SK-N-SH (cell line): ENCODE measurements at regions not wholly inside any gene's neighbourhood (a gene's known extent, or its start where the extent isn't known, plus 50 kb on each side); places are given as distances from the start of the nearest gene placed in this dataset.

ENCODE experiments used
- CTCF ChIA-PET: fragments of 300-600, 350-600 bp; formaldehyde crosslinking; extraction: SDS; loops from one replicate; lab custom pipeline; 2021; lab: Yijun Ruan, JAX
- POLR2A ChIA-PET: fragments of 350-600 bp; sonication (Branson Sonifier 250); formaldehyde crosslinking; extraction: SDS; loops from one replicate; lab custom pipeline; 2020; ENCODE audit warnings: antibody characterized with exemption, inconsistent platforms; lab: Yijun Ruan, JAX
- DNase-seq: peaks from one replicate; pipeline ENCODE4 v3.0.0; 2012
- H2AFZ ChIP-seq: fragments of 200-600 bp; sonication (generic); 2 replicates; pipeline ENCODE4 v1.8.1; 2016; ENCODE audit warnings: antibody characterized with exemption, mild to moderate bottlenecking, low read depth
- H3F3A ChIP-seq: fragments of 200-600 bp; sonication (generic); replicated peaks from 2 replicates; pipeline ENCODE3; 2016; ENCODE audit warnings: antibody characterized with exemption, mild to moderate bottlenecking; ENCODE audit not compliant: insufficient read depth
- H3K27ac ChIP-seq, 2 experiments: fragments of 200-500 bp in 1 of 2; fragments of 200-600 bp in 1 of 2; sonication (Bioruptor generic) in 1 of 2; sonication (generic), shearing (Covaris generic) in 1 of 2; 2 replicates each; pipeline versions ENCODE4 v1.5.1 to v1.6.1; 2014 to 2016; ENCODE audit warnings: low read depth in 2 of 2, inconsistent platforms in 1 of 2, low read length in 1 of 2, mild to moderate bottlenecking in 1 of 2, mixed read lengths in 1 of 2
- H3K27me3 ChIP-seq: fragments of 200-600 bp; sonication (generic), shearing (Covaris generic); 2 replicates; pipeline ENCODE4 v1.6.1; 2016; ENCODE audit warnings: mixed run types; ENCODE audit not compliant: insufficient read depth
- H3K36me3 ChIP-seq, 2 experiments: fragments of 200-500 bp in 1 of 2; fragments of 200-600 bp in 1 of 2; sonication (Bioruptor generic) in 1 of 2; sonication (generic) in 1 of 2; replicated peaks in 1 of 2; 2 replicates each; pipeline versions ENCODE3 to v1.5.1; 2014 to 2016; ENCODE audit warnings: low read length in 1 of 2, mild to moderate bottlenecking in 1 of 2; ENCODE audit not compliant: insufficient read depth in 2 of 2, control insufficient read depth in 1 of 2
- H3K4me1 ChIP-seq, 2 experiments: fragments of 200-500 bp in 1 of 2; fragments of 200-600 bp in 1 of 2; sonication (Bioruptor generic) in 1 of 2; sonication (generic), shearing (Covaris generic) in 1 of 2; 2 replicates each; pipeline versions ENCODE4 v1.5.1 to v1.6.1; 2014 to 2016; ENCODE audit warnings: low read depth in 1 of 2, low read length in 1 of 2, mixed run types in 1 of 2; ENCODE audit not compliant: insufficient read depth in 2 of 2, control insufficient read depth in 1 of 2
- H3K4me2 ChIP-seq: fragments of 200-600 bp; sonication (generic), shearing (Covaris generic); 2 replicates; pipeline ENCODE4 v1.6.1; 2017; ENCODE audit warnings: mixed run types
- H3K4me3 ChIP-seq, 2 experiments: fragments of 200-500 bp in 1 of 2; fragments of 200-600 bp in 1 of 2; sonication (Bioruptor generic) in 1 of 2; sonication (generic), shearing (Covaris generic) in 1 of 2; 2 replicates each; pipeline versions ENCODE4 v1.5.1 to v1.8.1; 2014 to 2016; ENCODE audit warnings: low read depth in 2 of 2, inconsistent platforms in 1 of 2, low read length in 1 of 2, mild to moderate bottlenecking in 1 of 2, mixed read lengths in 1 of 2, moderate library complexity in 1 of 2
- H3K79me2 ChIP-seq: fragments of 200-600 bp; sonication (generic); 2 replicates; pipeline ENCODE4 v1.8.1; 2017; ENCODE audit warnings: mild to moderate bottlenecking; ENCODE audit not compliant: insufficient read depth
- H3K9ac ChIP-seq: fragments of 200-600 bp; sonication (generic); 2 replicates; pipeline ENCODE4 v1.6.1; 2017; ENCODE audit warnings: mixed run types
- H3K9me2 ChIP-seq: fragments of 200-600 bp; sonication (generic); 2 replicates; pipeline ENCODE4 v1.6.1; 2017; ENCODE audit warnings: mixed run types
- H3K9me3 ChIP-seq: fragments of 200-600 bp; sonication (generic); 2 replicates; pipeline ENCODE4 v1.6.1; 2017; ENCODE audit warnings: mixed run types, mild to moderate bottlenecking, moderate library complexity
- H4K20me1 ChIP-seq: fragments of 200-600 bp; sonication (generic); 2 replicates; pipeline ENCODE4 v1.6.1; 2017; ENCODE audit warnings: mild to moderate bottlenecking, mixed run types; ENCODE audit not compliant: insufficient read depth
- CHD2 ChIP-seq: fragments of 150-350 bp; IDR thresholded peaks from 2 replicates; pipeline ENCODE4 v1.6.1; 2018; ENCODE audit warnings: low read length; ENCODE audit not compliant: partially characterized antibody
- CTCF ChIP-seq: fragments of 200-600 bp; sonication (generic); IDR thresholded peaks from 2 replicates; pipeline ENCODE4 v1.6.1; 2017; ENCODE audit warnings: antibody characterized with exemption, mild to moderate bottlenecking, moderate library complexity
- ELF1 ChIP-seq: IDR thresholded peaks from 2 replicates; pipeline ENCODE4 v1.4.0; 2012
- EP300 ChIP-seq, 2 experiments: IDR thresholded peaks; 2 replicates each; pipeline versions ENCODE4 v1.4.0 to v1.6.1; 2012; ENCODE audit warnings: borderline replicate concordance in 1 of 2, low read depth in 1 of 2, low read length in 1 of 2
- EZH2phosphoT487 ChIP-seq: fragments of 200-600 bp; sonication (generic); IDR thresholded peaks from 2 replicates; pipeline ENCODE4 v1.6.1; 2017; ENCODE audit warnings: low read depth, mixed run types, mild to moderate bottlenecking, antibody characterized with exemption, moderate library complexity, borderline replicate concordance
- FOXJ3 ChIP-seq: sonication (generic); formaldehyde crosslinking; IDR thresholded peaks from 2 replicates; pipeline ENCODE4 v1.5.1; 2020; ENCODE audit warnings: mild to moderate bottlenecking, missing genetic modification reagents
- GABPA ChIP-seq: IDR thresholded peaks from 2 replicates; pipeline ENCODE4 v1.4.0; 2012; ENCODE audit warnings: low read depth, mild to moderate bottlenecking
- GATA2 ChIP-seq: sonication (generic); formaldehyde crosslinking; IDR thresholded peaks from 2 replicates; pipeline ENCODE4 v1.5.0; 2020; ENCODE audit warnings: mild to moderate bottlenecking, missing genetic modification reagents
- MEF2A ChIP-seq: IDR thresholded peaks from 2 replicates; pipeline ENCODE4 v1.4.0; 2012; ENCODE audit warnings: low read depth, borderline replicate concordance
- MXI1 ChIP-seq: IDR thresholded peaks from 2 replicates; pipeline ENCODE4 v1.6.1; 2012; ENCODE audit warnings: mild to moderate bottlenecking, low read depth, low read length, improper control_type of control experiment
- NFIC ChIP-seq: IDR thresholded peaks from 2 replicates; pipeline ENCODE4 v1.4.0; 2012; ENCODE audit warnings: borderline replicate concordance
- RAD21 ChIP-seq: IDR thresholded peaks from 2 replicates; pipeline ENCODE4 v1.6.1; 2012; ENCODE audit warnings: mild to moderate bottlenecking, low read length
- RFX5 ChIP-seq: IDR thresholded peaks from 2 replicates; pipeline ENCODE4 v1.6.1; 2012; ENCODE audit warnings: mild to moderate bottlenecking, improper control_type of control experiment, low read length
- RXRA ChIP-seq: IDR thresholded peaks from 2 replicates; pipeline ENCODE4 v1.4.0; 2012; ENCODE audit warnings: low read depth, mild to moderate bottlenecking, borderline replicate concordance
- SIN3A ChIP-seq: IDR thresholded peaks from 2 replicates; pipeline ENCODE4 v1.6.1; 2012; ENCODE audit warnings: low read depth, mild to moderate bottlenecking, low read length, moderate library complexity, borderline replicate concordance
- SMC3 ChIP-seq: IDR thresholded peaks from 2 replicates; pipeline ENCODE4 v1.6.1; 2012; ENCODE audit warnings: low read depth, low read length, improper control_type of control experiment
- TAF1 ChIP-seq: IDR thresholded peaks from 2 replicates; pipeline ENCODE4 v1.6.1; 2012; ENCODE audit warnings: low read depth, mild to moderate bottlenecking, low read length, moderate library complexity, borderline replicate concordance
- TCF12 ChIP-seq: IDR thresholded peaks from 2 replicates; pipeline ENCODE4 v1.4.0; 2012
- TEAD4 ChIP-seq: IDR thresholded peaks from 2 replicates; pipeline ENCODE4 v1.4.0; 2012; ENCODE audit warnings: mild to moderate bottlenecking, borderline replicate concordance; ENCODE audit not compliant: insufficient read depth
- USF1 ChIP-seq: IDR thresholded peaks from 2 replicates; pipeline ENCODE4 v1.4.0; 2012; ENCODE audit warnings: low read depth, borderline replicate concordance
- USF2 ChIP-seq: fragments of 150-350 bp; IDR thresholded peaks from 2 replicates; pipeline ENCODE4 v1.6.1; 2017; ENCODE audit warnings: antibody characterized with exemption, low read length, low read depth, borderline replicate concordance
- YY1 ChIP-seq: IDR thresholded peaks from 2 replicates; pipeline ENCODE4 v1.4.0; 2012; ENCODE audit warnings: low read depth, mild to moderate bottlenecking
- WGBS: methylation state at CpG from one replicate; pipeline ENCODE4 v1.1.6; 2017; ENCODE audit warnings: low lambda C conversion rate; 5-methylcytosine and 5-hydroxymethylcytosine counted together
- TF ChIP-seq, protein P1 (sequence below): IDR thresholded peaks from 2 replicates; pipeline ENCODE4 v1.4.0; 2012; ENCODE audit warnings: low read depth
- TF ChIP-seq, protein P2 (sequence below): IDR thresholded peaks from 2 replicates; pipeline ENCODE4 v1.6.1; 2012; ENCODE audit warnings: mild to moderate bottlenecking, low read depth, low read length, moderate library complexity
- TF ChIP-seq, protein P3 (sequence below): IDR thresholded peaks from 2 replicates; pipeline ENCODE4; 2012

DNA sequence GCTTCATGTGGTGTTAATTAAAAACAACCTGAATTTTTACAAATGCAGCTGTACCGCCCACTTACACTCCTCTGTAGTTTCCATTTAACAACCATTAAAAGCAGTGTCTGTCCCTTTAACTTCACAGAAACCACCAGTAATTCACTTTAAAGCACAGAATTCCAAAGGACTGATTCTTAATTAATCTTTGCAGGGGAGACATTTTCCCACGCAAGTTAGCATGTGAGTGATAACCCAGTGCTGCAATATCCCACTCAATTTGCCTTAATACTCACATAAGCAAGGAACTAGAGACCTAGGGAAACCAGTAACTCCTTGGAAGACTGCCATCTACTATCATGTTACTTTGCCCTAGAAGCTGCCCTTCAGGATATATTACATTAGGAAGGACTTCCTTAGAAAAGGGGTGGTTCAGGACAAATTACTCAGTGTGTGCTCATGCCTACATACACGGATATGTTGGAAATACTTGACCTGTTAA lies 102.3 kb downstream of the OSR1 start:
- Histone ChIP-seq H3K27ac (peak overlapping the region in 1 of 2 experiments; percentile 66; a peak in 3 of 4 replicates), H2AFZ (no peak overlapping the region), H3F3A (peaks cover 3% of the 10 kb centered on the region), H3K9me3 (no peaks in the 10 kb centered on the region), H3K9me2 (no peaks in the 10 kb centered on the region), H3K4me2 (no peak overlapping the region), H3K79me2 (no peaks in the 10 kb centered on the region), H3K27me3 (no peaks in the 10 kb centered on the region), H3K4me3 (no peak overlapping the region), H3K9ac (no peak overlapping the region), H3K4me1 (peaks cover 4 to 6% of the 10 kb centered on the region in 2 experiments; a peak in 1 of 4 replicates), H4K20me1 (no peaks in the 10 kb centered on the region), H3K36me3 (no peaks in the 10 kb centered on the region)
- WGBS = 43% methylated on average over 3 of the region's 3 CpGs
- DNase-seq = peak; percentile 9
- CTCF ChIA-PET = no interaction called here
- POLR2A ChIA-PET = no interaction called here
- no peak for TF ChIP-seq RXRA
- no peak for TF ChIP-seq USF2
- TF ChIP-seq CHD2 = no peak
- TF ChIP-seq, protein P1, sequence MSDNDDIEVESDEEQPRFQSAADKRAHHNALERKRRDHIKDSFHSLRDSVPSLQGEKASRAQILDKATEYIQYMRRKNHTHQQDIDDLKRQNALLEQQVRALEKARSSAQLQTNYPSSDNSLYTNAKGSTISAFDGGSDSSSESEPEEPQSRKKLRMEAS = peak; percentile 30
- peak; percentile 80; the same call in 1 of the 2 replicates for TF ChIP-seq NFIC
- TF ChIP-seq SIN3A = no peak
- no peak for TF ChIP-seq MXI1
- no peak for TF ChIP-seq SMC3
- TF ChIP-seq RFX5 = no peak
- TF ChIP-seq RAD21 = no peak
- TF ChIP-seq, protein P2, sequence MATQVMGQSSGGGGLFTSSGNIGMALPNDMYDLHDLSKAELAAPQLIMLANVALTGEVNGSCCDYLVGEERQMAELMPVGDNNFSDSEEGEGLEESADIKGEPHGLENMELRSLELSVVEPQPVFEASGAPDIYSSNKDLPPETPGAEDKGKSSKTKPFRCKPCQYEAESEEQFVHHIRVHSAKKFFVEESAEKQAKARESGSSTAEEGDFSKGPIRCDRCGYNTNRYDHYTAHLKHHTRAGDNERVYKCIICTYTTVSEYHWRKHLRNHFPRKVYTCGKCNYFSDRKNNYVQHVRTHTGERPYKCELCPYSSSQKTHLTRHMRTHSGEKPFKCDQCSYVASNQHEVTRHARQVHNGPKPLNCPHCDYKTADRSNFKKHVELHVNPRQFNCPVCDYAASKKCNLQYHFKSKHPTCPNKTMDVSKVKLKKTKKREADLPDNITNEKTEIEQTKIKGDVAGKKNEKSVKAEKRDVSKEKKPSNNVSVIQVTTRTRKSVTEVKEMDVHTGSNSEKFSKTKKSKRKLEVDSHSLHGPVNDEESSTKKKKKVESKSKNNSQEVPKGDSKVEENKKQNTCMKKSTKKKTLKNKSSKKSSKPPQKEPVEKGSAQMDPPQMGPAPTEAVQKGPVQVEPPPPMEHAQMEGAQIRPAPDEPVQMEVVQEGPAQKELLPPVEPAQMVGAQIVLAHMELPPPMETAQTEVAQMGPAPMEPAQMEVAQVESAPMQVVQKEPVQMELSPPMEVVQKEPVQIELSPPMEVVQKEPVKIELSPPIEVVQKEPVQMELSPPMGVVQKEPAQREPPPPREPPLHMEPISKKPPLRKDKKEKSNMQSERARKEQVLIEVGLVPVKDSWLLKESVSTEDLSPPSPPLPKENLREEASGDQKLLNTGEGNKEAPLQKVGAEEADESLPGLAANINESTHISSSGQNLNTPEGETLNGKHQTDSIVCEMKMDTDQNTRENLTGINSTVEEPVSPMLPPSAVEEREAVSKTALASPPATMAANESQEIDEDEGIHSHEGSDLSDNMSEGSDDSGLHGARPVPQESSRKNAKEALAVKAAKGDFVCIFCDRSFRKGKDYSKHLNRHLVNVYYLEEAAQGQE = no peak
- no peak for TF ChIP-seq FOXJ3 (CRISPR knock-in tag)
- TF ChIP-seq USF1 = no peak
- TF ChIP-seq EZH2phosphoT487 = no peak
- no peak for TF ChIP-seq YY1
- TF ChIP-seq ELF1 = no peak
- TF ChIP-seq CTCF = no peak
- TF ChIP-seq TCF12 = peak; percentile 51
- TF ChIP-seq TAF1 = no peak
- TF ChIP-seq GATA2 (CRISPR knock-in tag) = no peak
- TF ChIP-seq, protein P3, sequence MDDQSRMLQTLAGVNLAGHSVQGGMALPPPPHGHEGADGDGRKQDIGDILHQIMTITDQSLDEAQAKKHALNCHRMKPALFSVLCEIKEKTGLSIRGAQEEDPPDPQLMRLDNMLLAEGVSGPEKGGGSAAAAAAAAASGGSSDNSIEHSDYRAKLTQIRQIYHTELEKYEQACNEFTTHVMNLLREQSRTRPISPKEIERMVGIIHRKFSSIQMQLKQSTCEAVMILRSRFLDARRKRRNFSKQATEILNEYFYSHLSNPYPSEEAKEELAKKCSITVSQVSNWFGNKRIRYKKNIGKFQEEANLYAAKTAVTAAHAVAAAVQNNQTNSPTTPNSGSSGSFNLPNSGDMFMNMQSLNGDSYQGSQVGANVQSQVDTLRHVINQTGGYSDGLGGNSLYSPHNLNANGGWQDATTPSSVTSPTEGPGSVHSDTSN = peak; percentile 40; the same call in 1 of the 2 replicates
- TF ChIP-seq MEF2A = no peak
- no peak for TF ChIP-seq GABPA
- TF ChIP-seq TEAD4 = 0 out of 2 replicates have a peak, but pooled peaks have one; percentile 13
- TF ChIP-seq EP300 (IDR thresholded peaks at IDR 0.05; ENCODE audit: borderline replicate concordance in 1 of 2, low read depth in 1 of 2, low read length in 1 of 2) = 0 out of 4 replicates have a peak, but pooled peaks have one; percentile 11 to 22
